Gastroesophageal sphincter (tissue), 4 donors: ENCODE measurements at regions not wholly inside any gene's neighbourhood (a gene's known extent, or its start where the extent isn't known, plus 50 kb on each side); places are given as distances from the start of the nearest gene placed in this dataset.

ENCODE experiments used
- ATAC-seq: fragments of 150-250 bp; one replicate; pipeline ENCODE4 v1.9.1; 2016; ENCODE audit warnings: mild to moderate bottlenecking, moderate library complexity
- H3K27ac ChIP-seq, 4 donors: fragments of 200-600 bp; sonication (generic) in 3 of 4; 1 replicate in 3 of 4; 2 replicates in 1 of 4; pipeline ENCODE4 v1.5.1; 2016 to 2019
- H3K27me3 ChIP-seq: fragments of 200-600 bp; sonication (generic); one replicate; pipeline ENCODE4 v1.5.1; 2019
- H3K36me3 ChIP-seq, 2 donors: fragments of 200-600 bp; sonication (generic); one replicate each; pipeline ENCODE4 v1.5.1; 2019; ENCODE audit warnings: control low read depth in 1 of 2
- H3K4me1 ChIP-seq, 3 donors: fragments of 200-600 bp; sonication (generic); 1 replicate in 2 of 3; 2 replicates in 1 of 3; pipeline ENCODE4 v1.5.1; 2016 to 2019; ENCODE audit warnings: control low read depth in 2 of 3
- H3K4me3 ChIP-seq, 2 donors: fragments of 200-600 bp; sonication (generic); one replicate each; pipeline ENCODE4 v1.5.1; 2019; ENCODE audit warnings: mild to moderate bottlenecking in 1 of 2, moderate library complexity in 1 of 2
- H3K9me3 ChIP-seq, 3 donors: fragments of 200-600 bp; sonication (generic); one replicate each; pipeline ENCODE4 v1.5.1; 2017 to 2019; ENCODE audit warnings: control low read depth in 2 of 3
- CTCF ChIP-seq, 4 experiments: fragments of 200-600 bp in 2 of 4; fragments of 450-650 bp in 2 of 4; sonication (generic) in 1 of 4; IDR thresholded peaks; one replicate each; pipeline ENCODE4 v1.5.1; 2017 to 2019; ENCODE audit warnings: antibody characterized with exemption in 4 of 4, mild to moderate bottlenecking in 2 of 4, moderate library complexity in 2 of 4
- EP300 ChIP-seq: sonication (generic); formaldehyde crosslinking; IDR thresholded peaks from one replicate; pipeline ENCODE4 v1.6.1; 2017; ENCODE audit warnings: antibody characterized with exemption, mild to moderate bottlenecking
- POLR2A ChIP-seq, 2 donors: fragments of 450-650 bp; IDR thresholded peaks; one replicate each; pipeline ENCODE4 v1.6.1; 2017; ENCODE audit warnings: antibody characterized with exemption in 2 of 2, mild to moderate bottlenecking in 2 of 2, moderate library complexity in 1 of 2
- POLR2AphosphoS5 ChIP-seq: sonication (generic); formaldehyde crosslinking; IDR thresholded peaks from one replicate; pipeline ENCODE4 v1.6.1; 2017; ENCODE audit warnings: antibody characterized with exemption
- WGBS, 2 donors: methylation state at CpG; one replicate each; pipeline ENCODE4 v1.1.5; 2018; ENCODE audit warnings: low coverage in 1 of 2; 5-methylcytosine and 5-hydroxymethylcytosine counted together

DNA sequence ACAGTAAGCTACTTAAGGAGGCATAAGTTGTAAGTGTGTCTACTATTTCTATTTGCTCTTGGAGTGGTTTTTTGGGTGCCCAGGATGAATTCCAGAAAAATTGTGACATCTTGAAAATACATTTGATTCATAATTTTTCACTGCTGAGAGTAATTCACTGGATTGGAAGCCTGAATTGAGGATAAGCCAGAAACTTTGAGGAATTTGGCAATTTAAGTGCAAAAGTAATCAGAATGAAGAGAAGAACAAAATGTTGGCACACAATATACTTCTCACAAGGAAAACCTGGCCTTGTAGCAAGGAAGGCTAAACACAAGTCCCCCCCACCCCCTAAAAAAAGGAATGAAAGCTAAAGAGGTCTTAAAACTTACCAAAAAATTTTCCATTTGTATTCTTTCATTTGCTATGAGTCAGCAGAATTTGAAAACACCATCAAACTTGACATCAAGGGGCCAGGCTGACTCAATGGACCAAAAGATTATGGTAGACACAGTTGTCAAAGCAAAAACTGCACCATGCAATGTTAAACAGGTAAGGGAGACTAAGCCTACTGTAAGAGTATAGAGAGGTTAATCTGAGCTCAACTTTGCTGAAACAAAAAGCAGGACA is 840.0 kb downstream of the FRK start:
- H3K36me3 ChIP-seq = no peaks in the 10 kb centered on the region
- TF ChIP-seq EP300 = no peak
- TF ChIP-seq CTCF (IDR thresholded peaks at IDR 0.05) = no peak
- no peak for TF ChIP-seq POLR2A (IDR thresholded peaks at IDR 0.05)
- TF ChIP-seq POLR2AphosphoS5 = no peak
- no peak for ATAC-seq
- peaks cover 0 to 12% (median 0%) of the 10 kb centered on the region in 3 donors for H3K9me3 ChIP-seq
- no peaks in the 10 kb centered on the region for H3K27me3 ChIP-seq
- H3K27ac ChIP-seq = no peak overlapping the region
- no peaks in the 10 kb centered on the region for H3K4me1 ChIP-seq
- H3K4me3 ChIP-seq = no peak overlapping the region

- Histone ChIP-seq H3K36me3 (no peaks in the 10 kb centered on the region), H3K4me3 (no peak overlapping the region), H3K4me1 (no peaks in the 10 kb centered on the region), H3K9me3 (peaks cover 0 to 12% (median 0%) of the 10 kb centered on the region in 3 donors), H3K27ac (no peak overlapping the region), H3K27me3 (no peaks in the 10 kb centered on the region)
- no peak for ATAC-seq
- TF ChIP-seq CTCF (IDR thresholded peaks at IDR 0.05) (no peak), POLR2A (IDR thresholded peaks at IDR 0.05) (no peak), EP300 (no peak), POLR2AphosphoS5 (no peak)
Measured at GRCh38 chr6:115219645-115220044, 841.0 kb downstream of the FRK start.

- H3K27ac ChIP-seq = no peak overlapping the region
- WGBS, 2 donors = 88 to 92% methylated on average over 3 to 5 of the region's 5 CpGs
- ATAC-seq = no peak
- no peaks in the 10 kb centered on the region for H3K4me1 ChIP-seq
- TF ChIP-seq EP300 (no peak), POLR2A (IDR thresholded peaks at IDR 0.05) (no peak), POLR2AphosphoS5 (no peak), CTCF (IDR thresholded peaks at IDR 0.05) (no peak)
- no peaks in the 10 kb centered on the region for H3K27me3 ChIP-seq
- H3K9me3 ChIP-seq = peaks cover 0 to under 1% (median 0%) of the 10 kb centered on the region in 3 donors
- H3K4me3 ChIP-seq = no peak overlapping the region
- no peaks in the 10 kb centered on the region for H3K36me3 ChIP-seq
Measured at GRCh38 chr6:115216835-115217234, 843.9 kb downstream of the FRK start.

DNA sequence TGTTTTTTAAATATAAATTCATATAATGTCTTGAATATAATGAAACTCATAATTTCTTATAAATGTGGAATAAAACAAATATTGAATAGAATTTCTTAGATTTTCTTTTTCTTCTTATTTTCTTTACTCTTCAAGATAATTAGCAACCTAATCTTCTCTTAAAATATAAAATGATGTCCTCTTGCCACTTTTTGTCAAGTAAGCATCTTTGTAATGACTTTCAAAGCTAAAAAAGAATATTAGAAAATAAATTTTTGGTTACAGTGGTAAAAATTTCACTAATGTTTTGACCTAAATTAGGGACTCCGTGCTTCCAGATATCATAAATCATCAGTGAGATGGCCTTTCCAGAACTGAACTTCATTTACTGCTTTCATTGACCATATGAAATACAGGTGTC is 846.4 kb downstream of the FRK start:
- Histone ChIP-seq H3K27me3 (no peaks in the 10 kb centered on the region), H3K9me3 (peaks cover 0 to 6% (median 0%) of the 10 kb centered on the region in 3 donors), H3K27ac (no peak overlapping the region), H3K4me3 (no peak overlapping the region), H3K36me3 (no peaks in the 10 kb centered on the region), H3K4me1 (no peaks in the 10 kb centered on the region)
- ATAC-seq = no peak
- 29 to 56% methylated on average over 1 of the region's 1 CpG for WGBS, 2 donors
- TF ChIP-seq POLR2A (IDR thresholded peaks at IDR 0.05) (no peak), POLR2AphosphoS5 (no peak), CTCF (IDR thresholded peaks at IDR 0.05) (no peak), EP300 (no peak)

GRCh38 chr6:115203381-115203780 is 857.3 kb downstream of the FRK start:
- Histone ChIP-seq H3K9me3 (peaks cover 0 to 3% (median 0%) of the 10 kb centered on the region in 3 donors), H3K27me3 (no peaks in the 10 kb centered on the region), H3K4me3 (no peak overlapping the region), H3K36me3 (no peaks in the 10 kb centered on the region), H3K27ac (no peak overlapping the region), H3K4me1 (no peaks in the 10 kb centered on the region)
- WGBS, 2 donors = 26 to 48% methylated on average over 4 of the region's 4 CpGs
- no peak for TF ChIP-seq POLR2AphosphoS5
- no peak for TF ChIP-seq EP300
- TF ChIP-seq POLR2A (IDR thresholded peaks at IDR 0.05) = no peak
- no peak for TF ChIP-seq CTCF (IDR thresholded peaks at IDR 0.05)
- no peak for ATAC-seq
